ENCODE measurements at regions not wholly inside any gene's neighbourhood (a gene's known extent, or its start where the extent isn't known, plus 50 kb on each side); places are given as distances from the start of the nearest gene placed in this dataset.

DNA sequence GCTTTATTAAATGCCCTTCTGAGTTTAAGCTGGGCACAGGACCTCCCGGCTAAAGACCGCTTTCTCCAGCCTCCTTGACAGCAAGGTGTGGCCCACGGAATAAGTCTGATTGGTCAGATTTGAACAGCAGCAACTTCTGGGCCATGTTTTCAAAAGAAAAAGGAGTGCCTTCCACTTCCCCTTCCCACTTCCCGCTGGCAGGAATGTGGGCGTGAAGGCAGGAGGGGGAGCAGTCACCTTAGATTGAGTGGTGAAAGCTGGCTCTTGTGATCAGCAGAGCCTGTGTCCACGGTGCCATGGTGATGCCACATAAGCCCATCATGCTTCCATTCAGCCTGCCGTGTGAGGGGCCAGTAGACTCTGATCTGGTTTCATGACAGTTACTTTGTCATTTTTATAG is 136.6 kb upstream of the GLI2 start:
- peaks cover 4 to 7% (median 5%) of the 10 kb centered on the region in 4 experiments; a peak in 6 of 7 replicates for H3K4me1 ChIP-seq (replicated peaks in 1 of 4; ENCODE audit: control insufficient read depth in 3 of 4, insufficient read depth in 4 of 4, low read length in 3 of 4)
- no peak overlapping the region for H4K91ac ChIP-seq (replicated peaks; ENCODE audit: insufficient read length, low read length)
- POLR2A ChIA-PET (ENCODE audit: partially characterized antibody), result no interaction called here
- H3K18ac ChIP-seq (ENCODE audit: extremely low read depth, low read length), result no peak overlapping the region
- H2AK5ac ChIP-seq (ENCODE audit: low read depth, low read length), result no peak overlapping the region
- no peak overlapping the region for H2BK20ac ChIP-seq (ENCODE audit: low read length)
- no peaks in the 10 kb centered on the region for H3K9me3 ChIP-seq (ENCODE audit: insufficient read depth in 2 of 2, low read depth in 1 of 2, low read length in 1 of 2)
- WGBS, 2 experiments (ENCODE audit: extremely low coverage in 1 of 2, insufficient coverage in 1 of 2, insufficient read length in 1 of 2, insufficient replicate concordance in 2 of 2, low coverage in 1 of 2, low lambda C conversion rate in 2 of 2, missing lambda C conversion rate in 1 of 2), result 89% methylated on average over 5 of the region's 7 CpGs; no CpG with 5 or more reads in 1 of the 2 experiments
- CTCF ChIA-PET (ENCODE audit: partially characterized antibody), result interaction anchor here (1.0 to 2.0 kb wide), 4 partner anchors 13 to 77 kb away, joined by 3 to 8 read pairs (median 4); no protein-coding TSS in a partner anchor
- no peaks in the 10 kb centered on the region for H3K79me1 ChIP-seq (ENCODE audit: low read depth, low read length)
- H4K5ac ChIP-seq (ENCODE audit: insufficient read length, low read depth, low read length), result no peak overlapping the region
- FAIRE-seq, result no peak
- no peaks in the 10 kb centered on the region for H3K36me3 ChIP-seq (ENCODE audit: control insufficient read depth in 2 of 4, insufficient read depth in 4 of 4, low read length in 3 of 4)
- H3K4ac ChIP-seq (replicated peaks; ENCODE audit: insufficient read length, low read depth, low read length), result no peak overlapping the region
- H2BK5ac ChIP-seq (ENCODE audit: low read depth, low read length), result no peak overlapping the region
- peaks cover 0 to 4% (median 1%) of the 10 kb centered on the region in 4 experiments; a peak in 2 of 7 replicates for H3K27me3 ChIP-seq (replicated peaks in 1 of 4; ENCODE audit: control insufficient read depth in 3 of 4, extremely low read depth in 1 of 4, insufficient read depth in 3 of 4, low read length in 3 of 4)
- H3K56ac ChIP-seq (replicated peaks; ENCODE audit: insufficient read length, low read depth, low read length), result no peak overlapping the region
- H2BK12ac ChIP-seq (ENCODE audit: low read depth, low read length), result no peak overlapping the region
- no peak for DNase-seq (ENCODE audit: low read depth in 1 of 2, low spot score in 2 of 2)
- H3K14ac ChIP-seq (ENCODE audit: insufficient read length), result no peak overlapping the region
- no peaks in the 10 kb centered on the region for H4K20me1 ChIP-seq (replicated peaks in 1 of 2; ENCODE audit: control insufficient read depth in 1 of 2, insufficient read depth in 2 of 2, low read length in 2 of 2)
- H3K9ac ChIP-seq (replicated peaks in 1 of 4; ENCODE audit: extremely low read depth in 1 of 4, low read depth in 3 of 4, low read length in 3 of 4), result no peak overlapping the region
- no peaks in the 10 kb centered on the region for H3K23me2 ChIP-seq (ENCODE audit: low read depth, low read length)
- H2AFZ ChIP-seq (ENCODE audit: low read length), result no peak overlapping the region
- 0 out of 2 replicates have a peak overlapping the region, but pooled peaks have one; percentile 54 for H2BK15ac ChIP-seq (ENCODE audit: low read length)
- H2BK120ac ChIP-seq (replicated peaks; ENCODE audit: low read depth, low read length), result no peak overlapping the region
- H4K8ac ChIP-seq (ENCODE audit: extremely low read depth, insufficient read depth, low read length), result no peak overlapping the region
- H3K79me2 ChIP-seq (ENCODE audit: control insufficient read depth in 1 of 2, insufficient read depth in 2 of 2, low read length in 2 of 2), result no peaks in the 10 kb centered on the region
- no peak overlapping the region for H3K4me2 ChIP-seq (ENCODE audit: insufficient read depth in 1 of 2, low read depth in 2 of 2, low read length in 2 of 2)
- H3K27ac ChIP-seq (ENCODE audit: low read depth, low read length), result no peak overlapping the region
- H3K4me3 ChIP-seq (ENCODE audit: extremely low read depth in 1 of 4, insufficient read depth in 2 of 4, low read depth in 3 of 4, low read length in 4 of 4), result no peak overlapping the region
- no peak overlapping the region for H3K23ac ChIP-seq (ENCODE audit: insufficient read length)
- TF ChIP-seq, protein P1, sequence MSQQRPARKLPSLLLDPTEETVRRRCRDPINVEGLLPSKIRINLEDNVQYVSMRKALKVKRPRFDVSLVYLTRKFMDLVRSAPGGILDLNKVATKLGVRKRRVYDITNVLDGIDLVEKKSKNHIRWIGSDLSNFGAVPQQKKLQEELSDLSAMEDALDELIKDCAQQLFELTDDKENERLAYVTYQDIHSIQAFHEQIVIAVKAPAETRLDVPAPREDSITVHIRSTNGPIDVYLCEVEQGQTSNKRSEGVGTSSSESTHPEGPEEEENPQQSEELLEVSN (IDR thresholded peaks at IDR 0.05), result no peak
- no peak for TF ChIP-seq SRF (IDR thresholded peaks at IDR 0.05; ENCODE audit: low read depth, low read length)
- no peak for TF ChIP-seq RFX5 (IDR thresholded peaks at IDR 0.05; ENCODE audit: borderline replicate concordance, low read depth, low read length)
- TF ChIP-seq JUN (IDR thresholded peaks at IDR 0.05; ENCODE audit: low read depth, low read length), result no peak
- TF ChIP-seq BACH1 (IDR thresholded peaks at IDR 0.05; ENCODE audit: low read length), result no peak
- TF ChIP-seq RAD21 (IDR thresholded peaks at IDR 0.05 in 1 of 2, conservative IDR thresholded peaks at IDR 0.05 in 1 of 2; ENCODE audit: low read depth in 2 of 2, low read length in 2 of 2), result no peak
- TF ChIP-seq RXRA (IDR thresholded peaks at IDR 0.05; ENCODE audit: insufficient read depth, low read depth, low read length), result no peak
- TF ChIP-seq POLR2AphosphoS5 (IDR thresholded peaks at IDR 0.05; ENCODE audit: low read depth, low read length), result no peak
- TF ChIP-seq KDM1A (IDR thresholded peaks at IDR 0.05; ENCODE audit: borderline replicate concordance, low read length), result no peak
- TF ChIP-seq KDM5A (IDR thresholded peaks at IDR 0.05; ENCODE audit: low read length), result no peak
- no peak for TF ChIP-seq CTBP2 (IDR thresholded peaks at IDR 0.05; ENCODE audit: borderline replicate concordance, insufficient read depth, insufficient read length, low read length)
- TF ChIP-seq SAP30 (IDR thresholded peaks at IDR 0.05; ENCODE audit: insufficient read depth, insufficient replicate concordance, low read length), result no peak
- TF ChIP-seq CHD1 (IDR thresholded peaks at IDR 0.05; ENCODE audit: low read depth, low read length), result no peak
- no peak for TF ChIP-seq SUZ12 (IDR thresholded peaks at IDR 0.05; ENCODE audit: low read length)
